ENCODE measurements at regions not wholly inside any gene's neighbourhood (a gene's known extent, or its start where the extent isn't known, plus 50 kb on each side); places are given as distances from the start of the nearest gene placed in this dataset.
"Not testable (repeated sequence)": the region's sequence is repeated elsewhere in the genome, so short reads cannot be mapped to it uniquely, and the experiment has no call there.

DNA sequence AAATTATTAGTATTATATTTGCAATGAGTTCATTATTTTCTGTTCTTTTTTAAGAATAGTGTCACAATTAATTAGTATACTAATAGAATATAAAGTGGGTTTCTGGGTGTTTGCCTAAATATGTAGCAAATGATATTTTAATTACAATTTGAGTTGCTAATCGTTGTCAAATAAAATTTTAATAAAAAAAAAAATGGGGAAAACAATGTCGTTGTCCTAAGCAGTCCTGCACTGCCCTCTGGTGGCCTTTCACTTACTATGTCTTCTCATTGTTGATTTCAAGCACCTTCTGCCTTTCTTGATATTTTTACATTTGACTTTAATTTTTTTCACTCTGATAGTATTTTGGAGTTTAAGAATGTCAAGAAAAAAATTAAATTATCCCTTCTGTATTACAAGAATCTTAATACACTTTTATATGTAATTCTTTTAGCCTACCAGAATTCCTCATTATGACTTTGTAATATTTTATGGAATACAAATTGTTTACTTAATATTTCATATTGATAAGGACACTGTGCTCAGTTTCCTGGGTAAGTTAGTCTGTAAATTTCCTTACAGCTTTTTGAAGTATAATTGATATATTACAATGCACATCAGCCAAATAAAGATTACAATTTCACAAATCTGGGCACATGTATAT lies 104.5 kb upstream of the FMN2 start:
- no peak overlapping the region for H3K27ac ChIP-seq
- TF ChIP-seq, protein P1, sequence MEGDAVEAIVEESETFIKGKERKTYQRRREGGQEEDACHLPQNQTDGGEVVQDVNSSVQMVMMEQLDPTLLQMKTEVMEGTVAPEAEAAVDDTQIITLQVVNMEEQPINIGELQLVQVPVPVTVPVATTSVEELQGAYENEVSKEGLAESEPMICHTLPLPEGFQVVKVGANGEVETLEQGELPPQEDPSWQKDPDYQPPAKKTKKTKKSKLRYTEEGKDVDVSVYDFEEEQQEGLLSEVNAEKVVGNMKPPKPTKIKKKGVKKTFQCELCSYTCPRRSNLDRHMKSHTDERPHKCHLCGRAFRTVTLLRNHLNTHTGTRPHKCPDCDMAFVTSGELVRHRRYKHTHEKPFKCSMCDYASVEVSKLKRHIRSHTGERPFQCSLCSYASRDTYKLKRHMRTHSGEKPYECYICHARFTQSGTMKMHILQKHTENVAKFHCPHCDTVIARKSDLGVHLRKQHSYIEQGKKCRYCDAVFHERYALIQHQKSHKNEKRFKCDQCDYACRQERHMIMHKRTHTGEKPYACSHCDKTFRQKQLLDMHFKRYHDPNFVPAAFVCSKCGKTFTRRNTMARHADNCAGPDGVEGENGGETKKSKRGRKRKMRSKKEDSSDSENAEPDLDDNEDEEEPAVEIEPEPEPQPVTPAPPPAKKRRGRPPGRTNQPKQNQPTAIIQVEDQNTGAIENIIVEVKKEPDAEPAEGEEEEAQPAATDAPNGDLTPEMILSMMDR (conservative IDR thresholded peaks at IDR 0.05), result peak; percentile 94

DNA sequence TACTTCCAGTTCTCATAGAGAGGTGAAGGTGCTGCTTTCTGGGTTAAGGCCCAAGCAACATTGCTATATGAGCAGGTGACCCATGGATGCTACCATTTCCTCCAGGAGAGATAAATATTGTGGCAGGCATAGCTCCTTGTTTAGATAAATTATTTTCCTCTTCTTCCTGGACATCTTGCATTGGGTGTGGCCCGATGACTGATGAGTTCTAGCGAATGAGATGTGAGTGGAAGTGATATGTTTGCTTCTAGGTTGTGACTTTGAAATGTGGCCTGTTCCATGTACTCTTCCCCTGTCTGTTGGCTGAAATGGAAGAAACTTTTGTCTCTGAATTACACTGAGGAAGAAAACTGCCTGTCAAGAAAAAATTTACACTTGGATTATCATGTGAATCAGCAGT lies 101.7 kb upstream of the FMN2 start:
- no peak overlapping the region for H3K27ac ChIP-seq
- TF ChIP-seq, protein P1 (conservative IDR thresholded peaks at IDR 0.05), result no peak

DNA sequence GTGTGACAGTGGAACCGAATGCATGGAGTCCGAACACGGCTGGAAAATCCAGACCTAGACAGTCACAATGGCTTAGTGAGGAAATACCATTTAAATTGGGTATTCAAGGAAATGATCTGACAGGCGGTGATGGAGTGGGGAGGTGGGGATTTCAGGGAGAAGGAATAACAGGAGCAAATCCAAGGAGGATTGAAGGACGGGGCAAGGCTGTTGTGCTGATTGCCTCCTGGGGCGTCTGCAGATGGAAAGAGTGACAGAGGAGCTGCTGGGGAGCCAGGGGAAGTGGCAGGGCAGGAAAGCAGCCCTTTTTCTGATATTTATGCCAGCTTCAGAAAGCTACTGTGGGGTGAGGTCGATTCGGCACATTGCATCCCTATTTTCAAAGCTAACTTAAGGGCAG lies 99.1 kb upstream of the FMN2 start:
- not testable (repeated sequence) for H3K27ac ChIP-seq

DNA sequence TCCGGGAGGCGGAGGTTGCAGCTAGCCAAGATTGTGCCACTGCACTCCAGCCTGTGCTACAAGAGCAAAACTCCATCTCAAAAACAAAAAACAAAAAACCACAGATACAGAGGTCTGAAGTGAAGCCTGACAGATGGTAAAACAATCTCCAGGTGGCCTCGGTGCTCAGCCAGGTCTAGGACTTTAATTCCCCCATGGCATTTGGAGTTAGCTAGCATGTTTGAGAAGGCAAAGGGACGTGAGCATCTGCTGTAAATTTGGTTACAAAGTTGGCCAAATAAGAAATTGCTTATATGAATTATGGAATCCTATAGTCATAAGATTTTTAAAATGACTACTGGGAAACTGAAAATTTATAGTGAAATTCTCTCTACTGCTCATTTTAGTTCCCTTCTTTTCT lies 98.3 kb upstream of the FMN2 start:
- TF ChIP-seq, protein P1 (conservative IDR thresholded peaks at IDR 0.05), result no peak
- no peak overlapping the region for H3K27ac ChIP-seq

DNA sequence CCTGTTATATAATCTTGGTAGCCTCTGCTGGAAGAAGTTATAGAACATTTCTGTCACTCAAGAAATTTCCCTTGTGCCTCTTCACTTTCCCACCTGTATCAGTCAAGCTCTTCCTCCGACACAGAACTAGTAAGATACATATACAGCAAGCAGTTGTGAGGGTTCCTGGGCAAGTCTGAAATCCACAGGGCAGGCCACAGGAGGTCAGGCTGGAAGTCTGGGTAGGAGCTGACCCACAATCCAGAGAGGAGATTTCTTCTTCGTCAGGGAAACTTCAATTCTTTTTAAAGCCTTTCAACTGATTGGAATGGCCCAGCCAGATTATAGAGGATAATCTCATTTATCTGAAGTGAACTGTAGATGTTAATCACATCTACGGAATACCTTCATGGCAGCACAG lies 96.4 kb upstream of the FMN2 start:
- TF ChIP-seq, protein P1 (conservative IDR thresholded peaks at IDR 0.05), result no peak
- no peak overlapping the region for H3K27ac ChIP-seq

DNA sequence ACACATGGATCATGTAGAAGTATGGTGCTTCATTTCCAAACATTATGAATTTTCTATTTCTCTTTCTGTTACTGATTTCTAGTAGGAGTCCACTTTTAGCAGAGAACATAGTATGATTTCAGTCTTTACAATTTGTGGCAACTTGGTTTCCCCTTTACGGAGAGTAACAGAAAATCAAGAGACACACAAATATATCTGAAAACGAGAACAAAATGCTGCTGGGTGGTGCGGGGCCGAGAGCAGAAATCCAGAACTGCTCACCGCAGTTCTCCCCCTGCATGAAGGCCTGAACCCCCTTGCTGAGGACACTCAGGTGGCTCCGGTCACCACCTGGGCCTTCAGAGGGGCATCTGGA lies 94.5 kb upstream of the FMN2 start:
- TF ChIP-seq, protein P1 (conservative IDR thresholded peaks at IDR 0.05), result no peak
- peak overlapping the region; percentile 34; the same call in 1 of the 2 replicates for H3K27ac ChIP-seq

DNA sequence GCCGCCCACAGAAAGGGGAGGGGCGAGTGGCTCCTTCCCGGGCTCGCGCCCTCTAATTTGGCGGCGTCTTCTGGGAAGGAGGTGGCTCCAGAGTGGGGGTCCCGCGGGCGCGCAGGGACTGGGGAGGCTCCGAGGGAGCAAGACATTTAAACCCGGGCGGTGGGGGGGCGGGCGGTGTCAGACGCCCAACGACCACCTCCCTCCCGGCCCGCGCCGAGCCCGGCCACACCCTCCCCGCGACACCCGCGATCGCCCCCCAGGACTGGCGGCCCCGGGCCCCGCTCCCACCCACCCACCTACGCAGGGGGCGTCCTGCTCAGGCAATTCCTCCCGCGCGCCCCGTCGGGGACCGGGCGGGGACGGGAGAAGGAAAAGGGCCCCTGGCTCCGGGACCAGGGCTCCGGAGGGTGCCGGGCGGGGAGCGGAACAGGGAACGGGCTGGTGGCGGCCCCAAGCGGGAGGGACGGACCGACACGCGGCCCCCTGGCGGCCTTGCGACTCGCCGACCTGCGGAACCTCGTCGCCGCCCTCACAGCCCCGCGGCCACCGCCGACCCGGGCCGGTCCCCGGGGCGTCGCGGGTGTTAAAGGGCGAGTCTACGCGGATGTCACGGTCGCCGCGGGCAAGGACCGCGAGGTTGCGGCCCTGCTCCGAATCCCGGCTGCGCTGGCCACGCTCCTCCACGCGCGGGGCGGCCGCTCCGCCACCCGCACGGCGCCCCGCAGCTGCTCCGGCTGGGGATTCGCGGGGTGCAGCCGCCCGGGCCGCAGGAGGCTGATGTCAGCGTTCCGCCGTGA lies 94.0 kb upstream of the FMN2 start:
- TF ChIP-seq, protein P1 (conservative IDR thresholded peaks at IDR 0.05), result peak; percentile 71

DNA sequence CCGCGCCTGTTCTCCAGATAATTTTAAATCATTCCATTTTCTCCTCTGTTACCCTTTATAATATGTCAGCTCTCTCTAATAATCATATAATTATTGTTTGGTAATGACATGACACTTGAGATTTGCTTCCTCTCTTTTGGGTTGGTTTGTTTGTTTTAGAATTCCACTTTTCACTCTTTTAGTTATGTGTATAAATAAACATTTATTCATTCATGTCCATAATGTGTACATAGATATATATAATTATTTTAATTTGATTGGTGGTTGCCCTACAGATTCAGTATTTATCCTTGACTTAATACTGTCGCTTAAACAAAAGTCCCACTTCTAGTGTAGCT lies 93.4 kb upstream of the FMN2 start:
- H3K27ac ChIP-seq, result peak overlapping the region; percentile 34; the same call in 1 of the 2 replicates
- TF ChIP-seq, protein P1 (conservative IDR thresholded peaks at IDR 0.05), result no peak

More for the DNA sequence above, 94.0 kb upstream of the FMN2 start:
- H3K27ac ChIP-seq, result peak overlapping the region; percentile 34; the same call in 1 of the 2 replicates
